ENCODE measurements at regions not wholly inside any gene's neighbourhood (a gene's known extent, or its start where the extent isn't known, plus 50 kb on each side); places are given as distances from the start of the nearest gene placed in this dataset.

- no peak for TF ChIP-seq CTCF (conservative IDR thresholded peaks at IDR 0.05; ENCODE audit: low read length)
- TF ChIP-seq EZH2phosphoT487 (IDR thresholded peaks at IDR 0.05; ENCODE audit: borderline replicate concordance, low read depth, low read length): no peak
These were observed 504.3 kb downstream of the AGTPBP1 start for GRCh38 chr9:85237478-85237877.
